ENCODE measurements at regions not wholly inside any gene's neighbourhood (a gene's known extent, or its start where the extent isn't known, plus 50 kb on each side); places are given as distances from the start of the nearest gene placed in this dataset.

DNA sequence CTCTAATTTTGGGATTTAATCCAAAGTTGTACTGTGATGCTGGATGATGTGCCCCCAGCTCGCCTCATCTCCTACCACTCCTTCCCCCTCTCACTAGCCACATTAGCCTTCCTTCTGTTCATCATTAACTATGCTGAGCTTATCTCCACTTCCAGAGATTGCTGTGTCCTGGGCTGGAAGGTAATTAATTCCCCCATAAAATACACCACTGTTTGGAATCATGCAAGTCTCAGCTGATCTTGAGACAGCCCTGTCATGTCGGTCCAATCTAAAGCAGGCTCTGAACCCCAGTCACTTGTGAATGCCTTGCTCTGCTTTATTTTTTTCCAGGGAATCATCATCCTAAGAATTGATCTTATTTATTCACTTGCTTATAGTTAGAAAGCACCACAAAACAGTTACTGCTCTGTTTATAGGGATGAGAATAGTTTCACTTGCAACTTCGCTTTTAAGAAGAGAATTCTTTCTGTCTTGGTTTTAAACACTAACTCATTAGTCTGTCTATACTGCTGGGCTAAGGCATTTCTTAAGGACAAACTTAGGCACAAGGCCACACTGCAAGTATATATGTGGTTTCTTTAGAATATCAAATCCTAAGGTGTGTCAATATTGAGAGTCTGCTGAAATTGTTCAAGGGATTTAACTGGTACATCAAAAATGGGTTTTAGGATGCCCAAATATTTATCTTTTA, 341.1 kb upstream of the SEMA3A start:
- TF ChIP-seq CTCF (IDR thresholded peaks at IDR 0.05; ENCODE audit: low read length) (no peak), EZH2phosphoT487 (IDR thresholded peaks at IDR 0.05; ENCODE audit: low read length) (no peak)

Data from MM.1S (cell line).